Lung (tissue), 11 donors: ENCODE measurements at regions not wholly inside any gene's neighbourhood (a gene's known extent, or its start where the extent isn't known, plus 50 kb on each side); places are given as distances from the start of the nearest gene placed in this dataset.
A peak's percentile ranks its signal among the peaks of the same experiment; 100 is the strongest.

Source experiments
- ATAC-seq: fragments of 200-7000 bp; cut with Tn5 transposase; one replicate; pipeline ENCODE4 v1.9.1; 2020; ENCODE audit warnings: moderate number of reproducible peaks; ENCODE audit not compliant: insufficient read depth, low FRiP score
- DNase-seq, 3 donors: peaks; one replicate each; pipeline ENCODE4 v3.0.0-alpha.2; 2013 to 2017
- H3K27ac ChIP-seq, 2 donors: one replicate each; pipeline ENCODE4 v1.5.1; 2013; ENCODE audit warnings: mild to moderate bottlenecking in 2 of 2, moderate library complexity in 2 of 2, control low read depth in 1 of 2, inconsistent platforms in 1 of 2, low read depth in 1 of 2, low read length in 1 of 2
- H3K27me3 ChIP-seq, 3 donors: one replicate each; pipeline ENCODE4 v1.5.1; 2013; ENCODE audit warnings: low read length in 2 of 3; ENCODE audit not compliant: control insufficient read depth in 3 of 3, insufficient read depth in 3 of 3
- H3K36me3 ChIP-seq, 4 donors: one replicate each; pipeline ENCODE4 v1.5.1; 2013; ENCODE audit warnings: low read length in 4 of 4, mild to moderate bottlenecking in 1 of 4, moderate library complexity in 1 of 4; ENCODE audit not compliant: control insufficient read depth in 4 of 4, insufficient read depth in 4 of 4
- H3K4me1 ChIP-seq, 5 donors: one replicate each; pipeline ENCODE4 v1.5.1; 2013; ENCODE audit warnings: low read length in 5 of 5, mild to moderate bottlenecking in 2 of 5, moderate library complexity in 1 of 5; ENCODE audit not compliant: control insufficient read depth in 5 of 5, insufficient read depth in 5 of 5
- H3K4me3 ChIP-seq: one replicate; pipeline ENCODE4 v1.5.1; 2013; ENCODE audit warnings: mild to moderate bottlenecking, control low read depth, moderate library complexity
- H3K9ac ChIP-seq, 2 donors: one replicate each; pipeline ENCODE4 v1.5.1; 2013; ENCODE audit warnings: low read length in 2 of 2, control low read depth in 1 of 2; ENCODE audit not compliant: insufficient read depth in 1 of 2
- H3K9me3 ChIP-seq, 4 donors: one replicate each; pipeline ENCODE4 v1.5.1; 2013; ENCODE audit warnings: low read length in 3 of 4, mild to moderate bottlenecking in 1 of 4, moderate library complexity in 1 of 4; ENCODE audit not compliant: control insufficient read depth in 4 of 4, insufficient read depth in 3 of 4
- CTCF ChIP-seq: IDR thresholded peaks from 2 replicates; pipeline ENCODE4 v1.5.1; 2012; ENCODE audit warnings: mild to moderate bottlenecking; ENCODE audit errors: control extremely low read depth, extremely low read depth
- WGBS, 2 donors: extraction: QIAGEN DNeasy Blood & Tissue Kit; methylation state at CpG; one replicate each; pipeline ENCODE4 v1.1.7; 2013; 5-methylcytosine and 5-hydroxymethylcytosine counted together
- donor health status: control.
- donor health status: control.
- donor health status: Bipolar disorder and iron deficiency.
- donor health status: healthy.
- donor health status: DM: yes; HTN: yes; CAD: no.

- peak; percentile 62 for ATAC-seq
- 61 to 82% methylated on average over 8 of the region's 8 CpGs for WGBS, 2 donors
Measured at GRCh38 chr1:221487781-221488524, 253.9 kb downstream of the DUSP10 start.

GRCh38 chr1:221488550-221488949 is 253.3 kb downstream of the DUSP10 start:
- Histone ChIP-seq H3K4me1 (no peaks in the 10 kb centered on the region), H3K27ac (no peak overlapping the region), H3K9ac (no peak overlapping the region), H3K9me3 (no peaks in the 10 kb centered on the region), H3K27me3 (no peaks in the 10 kb centered on the region), H3K36me3 (no peaks in the 10 kb centered on the region), H3K4me3 (no peak overlapping the region)
- no peak for ATAC-seq
- no peak for TF ChIP-seq CTCF
- WGBS, 2 donors: 62 to 74% methylated on average over 1 of the region's 1 CpG
- no peak for DNase-seq

More at GRCh38 chr1:221487781-221488524, 253.9 kb downstream of the DUSP10 start:
- Histone ChIP-seq H3K4me3 (no peak overlapping the region), H3K9me3 (no peaks in the 10 kb centered on the region), H3K27ac (no peak overlapping the region), H3K27me3 (no peaks in the 10 kb centered on the region), H3K36me3 (no peaks in the 10 kb centered on the region), H3K9ac (no peak overlapping the region), H3K4me1 (no peaks in the 10 kb centered on the region)
- no peak for DNase-seq
- TF ChIP-seq CTCF: no peak

- H3K9ac ChIP-seq: no peak overlapping the region
- DNase-seq: no peak
Measured at GRCh38 chr1:221494670-221495069, 247.2 kb downstream of the DUSP10 start.

More at GRCh38 chr1:221494670-221495069, 247.2 kb downstream of the DUSP10 start:
- no peak for ATAC-seq
- no peak for TF ChIP-seq CTCF
- 30 to 61% methylated on average over 2 of the region's 2 CpGs for WGBS, 2 donors
- Histone ChIP-seq H3K4me3 (no peak overlapping the region), H3K36me3 (no peaks in the 10 kb centered on the region), H3K27me3 (no peaks in the 10 kb centered on the region), H3K9me3 (peaks cover 0 to 2% (median 0%) of the 10 kb centered on the region in 4 donors), H3K4me1 (no peaks in the 10 kb centered on the region), H3K27ac (no peak overlapping the region)
